ENCODE measurements at regions not wholly inside any gene's neighbourhood (a gene's known extent, or its start where the extent isn't known, plus 50 kb on each side); places are given as distances from the start of the nearest gene placed in this dataset.

DNA sequence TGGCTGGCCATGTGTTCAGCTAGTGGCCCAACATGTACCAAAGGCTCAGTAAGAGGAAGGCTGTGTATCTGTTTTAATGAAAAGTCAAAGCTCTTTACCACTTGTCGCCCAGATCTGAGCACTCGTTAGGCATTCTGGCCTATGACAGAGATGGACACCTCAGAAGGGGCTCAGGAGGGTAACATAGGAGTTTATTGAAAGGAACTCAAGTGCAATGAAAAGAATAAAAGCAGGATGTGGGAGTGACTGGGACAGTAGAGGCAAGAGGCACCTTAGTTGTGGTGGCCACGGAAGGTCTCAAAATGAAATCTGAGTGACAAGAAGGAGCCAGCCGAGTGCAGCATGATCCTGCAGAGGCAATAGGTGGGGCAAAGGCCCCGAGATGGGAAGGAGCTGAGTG lies 309.7 kb downstream of the MN1 start:
- no peak overlapping the region for H3K4me3 ChIP-seq (ENCODE audit: low read length)
- H3K36me3 ChIP-seq (replicated peaks; ENCODE audit: low read depth, low read length), result no peaks in the 10 kb centered on the region
- H3K9ac ChIP-seq (ENCODE audit: low read length), result no peak overlapping the region
- no peaks in the 10 kb centered on the region for H4K20me1 ChIP-seq (ENCODE audit: insufficient read depth, low read length)
- TF ChIP-seq, protein P1, sequence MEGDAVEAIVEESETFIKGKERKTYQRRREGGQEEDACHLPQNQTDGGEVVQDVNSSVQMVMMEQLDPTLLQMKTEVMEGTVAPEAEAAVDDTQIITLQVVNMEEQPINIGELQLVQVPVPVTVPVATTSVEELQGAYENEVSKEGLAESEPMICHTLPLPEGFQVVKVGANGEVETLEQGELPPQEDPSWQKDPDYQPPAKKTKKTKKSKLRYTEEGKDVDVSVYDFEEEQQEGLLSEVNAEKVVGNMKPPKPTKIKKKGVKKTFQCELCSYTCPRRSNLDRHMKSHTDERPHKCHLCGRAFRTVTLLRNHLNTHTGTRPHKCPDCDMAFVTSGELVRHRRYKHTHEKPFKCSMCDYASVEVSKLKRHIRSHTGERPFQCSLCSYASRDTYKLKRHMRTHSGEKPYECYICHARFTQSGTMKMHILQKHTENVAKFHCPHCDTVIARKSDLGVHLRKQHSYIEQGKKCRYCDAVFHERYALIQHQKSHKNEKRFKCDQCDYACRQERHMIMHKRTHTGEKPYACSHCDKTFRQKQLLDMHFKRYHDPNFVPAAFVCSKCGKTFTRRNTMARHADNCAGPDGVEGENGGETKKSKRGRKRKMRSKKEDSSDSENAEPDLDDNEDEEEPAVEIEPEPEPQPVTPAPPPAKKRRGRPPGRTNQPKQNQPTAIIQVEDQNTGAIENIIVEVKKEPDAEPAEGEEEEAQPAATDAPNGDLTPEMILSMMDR (IDR thresholded peaks at IDR 0.05; ENCODE audit: low read depth, low read length), result no peak
- TF ChIP-seq EZH2phosphoT487 (IDR thresholded peaks at IDR 0.05; ENCODE audit: low read depth), result no peak
- H3K27me3 ChIP-seq (ENCODE audit: low read depth, low read length), result no peaks in the 10 kb centered on the region
- no peaks in the 10 kb centered on the region for H3K79me2 ChIP-seq (ENCODE audit: low read length)
- no peak overlapping the region for H3K4me2 ChIP-seq (ENCODE audit: low read length)
- no peaks in the 10 kb centered on the region for H3K4me1 ChIP-seq (ENCODE audit: low read length)
- H3K9me3 ChIP-seq (ENCODE audit: insufficient read depth, low read length), result no peaks in the 10 kb centered on the region
- no peak overlapping the region for H3K27ac ChIP-seq (ENCODE audit: low read length)
- no peak overlapping the region for H2AFZ ChIP-seq (ENCODE audit: low read depth, low read length)

GRCh38 chr22:27492566-27493201 lies 308.9 kb downstream of the MN1 start:
- no peaks in the 10 kb centered on the region for H3K4me1 ChIP-seq (ENCODE audit: low read length)
- no peak for TF ChIP-seq EZH2phosphoT487 (IDR thresholded peaks at IDR 0.05; ENCODE audit: low read depth)
- TF ChIP-seq, protein P1 (IDR thresholded peaks at IDR 0.05; ENCODE audit: low read depth, low read length), result no peak
- H3K9ac ChIP-seq (ENCODE audit: low read length), result no peak overlapping the region
- no peak overlapping the region for H2AFZ ChIP-seq (ENCODE audit: low read depth, low read length)
- no peaks in the 10 kb centered on the region for H4K20me1 ChIP-seq (ENCODE audit: insufficient read depth, low read length)
- no peaks in the 10 kb centered on the region for H3K79me2 ChIP-seq (ENCODE audit: low read length)
- no peak overlapping the region for H3K27ac ChIP-seq (ENCODE audit: low read length)
- H3K36me3 ChIP-seq (replicated peaks; ENCODE audit: low read depth, low read length), result no peaks in the 10 kb centered on the region
- no peaks in the 10 kb centered on the region for H3K9me3 ChIP-seq (ENCODE audit: insufficient read depth, low read length)
- H3K4me2 ChIP-seq (ENCODE audit: low read length), result no peak overlapping the region
- no peaks in the 10 kb centered on the region for H3K27me3 ChIP-seq (ENCODE audit: low read depth, low read length)
- no peak overlapping the region for H3K4me3 ChIP-seq (ENCODE audit: low read length)

DNA sequence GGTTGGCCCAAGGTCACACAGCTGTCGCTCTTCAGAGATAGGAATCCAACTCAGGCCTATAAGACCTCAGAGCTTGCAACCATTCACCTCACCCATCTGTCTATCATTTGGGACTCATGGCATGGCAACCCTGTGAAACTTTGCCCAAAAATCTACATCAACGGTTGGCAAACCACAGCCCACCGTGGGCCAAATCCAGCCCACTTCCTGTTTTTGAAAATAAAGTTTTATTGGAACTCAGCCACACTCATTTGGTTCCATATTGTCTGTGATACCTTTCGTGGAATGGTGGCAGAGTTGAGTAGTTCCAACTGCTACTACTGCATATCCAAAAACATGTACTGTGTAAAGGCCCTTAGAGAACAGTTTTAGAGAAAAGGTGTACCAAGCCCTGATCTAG lies 307.8 kb downstream of the MN1 start:
- no peak overlapping the region for H3K27ac ChIP-seq (ENCODE audit: low read length)
- no peaks in the 10 kb centered on the region for H3K36me3 ChIP-seq (replicated peaks; ENCODE audit: low read depth, low read length)
- no peaks in the 10 kb centered on the region for H3K79me2 ChIP-seq (ENCODE audit: low read length)
- H3K9me3 ChIP-seq (ENCODE audit: insufficient read depth, low read length), result no peaks in the 10 kb centered on the region
- no peak for TF ChIP-seq EZH2phosphoT487 (IDR thresholded peaks at IDR 0.05; ENCODE audit: low read depth)
- TF ChIP-seq, protein P1 (IDR thresholded peaks at IDR 0.05; ENCODE audit: low read depth, low read length), result no peak
- H3K4me3 ChIP-seq (ENCODE audit: low read length), result no peak overlapping the region
- no peaks in the 10 kb centered on the region for H4K20me1 ChIP-seq (ENCODE audit: insufficient read depth, low read length)
- no peak overlapping the region for H3K9ac ChIP-seq (ENCODE audit: low read length)
- H3K27me3 ChIP-seq (ENCODE audit: low read depth, low read length), result no peaks in the 10 kb centered on the region
- no peak overlapping the region for H2AFZ ChIP-seq (ENCODE audit: low read depth, low read length)
- no peak overlapping the region for H3K4me2 ChIP-seq (ENCODE audit: low read length)
- H3K4me1 ChIP-seq (ENCODE audit: low read length), result no peaks in the 10 kb centered on the region

- no peak for TF ChIP-seq EZH2phosphoT487 (IDR thresholded peaks at IDR 0.05; ENCODE audit: low read depth)
- TF ChIP-seq, protein P1 (IDR thresholded peaks at IDR 0.05; ENCODE audit: low read depth, low read length), result no peak
- no peak overlapping the region for H3K27ac ChIP-seq (ENCODE audit: low read length)
Measured at GRCh38 chr22:27494785-27495184, 306.8 kb downstream of the MN1 start.

More at GRCh38 chr22:27494785-27495184, 306.8 kb downstream of the MN1 start:
- Histone ChIP-seq H3K9ac (ENCODE audit: low read length) (no peak overlapping the region), H2AFZ (ENCODE audit: low read depth, low read length) (no peak overlapping the region), H3K4me2 (ENCODE audit: low read length) (no peak overlapping the region), H3K4me1 (ENCODE audit: low read length) (no peaks in the 10 kb centered on the region), H3K36me3 (replicated peaks; ENCODE audit: low read depth, low read length) (no peaks in the 10 kb centered on the region), H3K27me3 (ENCODE audit: low read depth, low read length) (no peaks in the 10 kb centered on the region), H3K9me3 (ENCODE audit: insufficient read depth, low read length) (no peaks in the 10 kb centered on the region), H4K20me1 (ENCODE audit: insufficient read depth, low read length) (no peaks in the 10 kb centered on the region), H3K4me3 (ENCODE audit: low read length) (no peak overlapping the region), H3K79me2 (ENCODE audit: low read length) (no peaks in the 10 kb centered on the region)
